Endothelial cell of umbilical vein (primary cell): ENCODE measurements at regions not wholly inside any gene's neighbourhood (a gene's known extent, or its start where the extent isn't known, plus 50 kb on each side); places are given as distances from the start of the nearest gene placed in this dataset.

ENCODE experiments used
- TF ChIP-seq, protein P1 (sequence below), 2 donors: IDR thresholded peaks; 1 replicate in 1 of 2; 2 replicates in 1 of 2; pipeline ENCODE4 v1.5.1; 2011; ENCODE audit warnings: low read length in 2 of 2, mild to moderate bottlenecking in 2 of 2, moderate library complexity in 2 of 2, control low read depth in 1 of 2, inconsistent platforms in 1 of 2, low read depth in 1 of 2; ENCODE audit not compliant: insufficient read depth in 1 of 2; ENCODE audit errors: extremely low read depth in 1 of 2
- TF ChIP-seq, protein P2 (sequence below): IDR thresholded peaks from 2 replicates; pipeline ENCODE4 v1.6.1; 2011; ENCODE audit not compliant: insufficient read depth, insufficient read length

DNA sequence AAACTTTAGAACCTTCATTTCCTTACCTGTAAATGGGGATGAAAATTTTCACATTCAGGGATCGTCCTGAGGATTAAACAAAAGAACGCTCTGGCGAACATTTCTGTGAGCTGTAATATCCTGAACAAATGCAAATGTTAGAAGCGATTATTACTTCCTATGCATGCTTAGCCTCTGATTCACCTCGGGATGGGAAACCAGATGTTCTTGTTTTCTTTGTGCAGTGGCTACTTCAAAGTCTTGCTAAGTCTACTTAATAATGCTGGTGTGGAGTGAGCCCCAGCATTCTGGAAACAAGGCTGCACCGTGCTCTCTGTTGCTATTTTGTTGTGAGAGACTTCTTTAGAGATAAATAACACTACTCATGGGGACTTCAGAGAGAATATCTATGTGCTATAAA lies 119.1 kb upstream of the PELI1 start:
- TF ChIP-seq, protein P1, sequence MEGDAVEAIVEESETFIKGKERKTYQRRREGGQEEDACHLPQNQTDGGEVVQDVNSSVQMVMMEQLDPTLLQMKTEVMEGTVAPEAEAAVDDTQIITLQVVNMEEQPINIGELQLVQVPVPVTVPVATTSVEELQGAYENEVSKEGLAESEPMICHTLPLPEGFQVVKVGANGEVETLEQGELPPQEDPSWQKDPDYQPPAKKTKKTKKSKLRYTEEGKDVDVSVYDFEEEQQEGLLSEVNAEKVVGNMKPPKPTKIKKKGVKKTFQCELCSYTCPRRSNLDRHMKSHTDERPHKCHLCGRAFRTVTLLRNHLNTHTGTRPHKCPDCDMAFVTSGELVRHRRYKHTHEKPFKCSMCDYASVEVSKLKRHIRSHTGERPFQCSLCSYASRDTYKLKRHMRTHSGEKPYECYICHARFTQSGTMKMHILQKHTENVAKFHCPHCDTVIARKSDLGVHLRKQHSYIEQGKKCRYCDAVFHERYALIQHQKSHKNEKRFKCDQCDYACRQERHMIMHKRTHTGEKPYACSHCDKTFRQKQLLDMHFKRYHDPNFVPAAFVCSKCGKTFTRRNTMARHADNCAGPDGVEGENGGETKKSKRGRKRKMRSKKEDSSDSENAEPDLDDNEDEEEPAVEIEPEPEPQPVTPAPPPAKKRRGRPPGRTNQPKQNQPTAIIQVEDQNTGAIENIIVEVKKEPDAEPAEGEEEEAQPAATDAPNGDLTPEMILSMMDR (IDR thresholded peaks at IDR 0.05; ENCODE audit: extremely low read depth in 1 of 2, insufficient read depth in 1 of 2, low read depth in 1 of 2, low read length in 2 of 2), result no peak
- TF ChIP-seq, protein P2, sequence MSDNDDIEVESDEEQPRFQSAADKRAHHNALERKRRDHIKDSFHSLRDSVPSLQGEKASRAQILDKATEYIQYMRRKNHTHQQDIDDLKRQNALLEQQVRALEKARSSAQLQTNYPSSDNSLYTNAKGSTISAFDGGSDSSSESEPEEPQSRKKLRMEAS, result no peak
